HCT116 (cell line): ENCODE measurements at regions not wholly inside any gene's neighbourhood (a gene's known extent, or its start where the extent isn't known, plus 50 kb on each side); places are given as distances from the start of the nearest gene placed in this dataset.

Experiments
- ATAC-seq: fragments of 200-7000 bp; cut with Tn5 transposase; 2 replicates; pipeline ENCODE4 v1.9.1; 2020; ENCODE audit warnings: mild to moderate bottlenecking, moderate library complexity
- BruUV-seq: library from RNA; stranded (reverse); fragments of 400-500 nt; replicated peaks from 2 replicates; lab custom pipeline; 2021; lab: Mats Ljungman, UMichigan
- CTCF ChIA-PET: fragments of 300-600 bp; sonication (Branson Sonifier 250); formaldehyde crosslinking; loops from one replicate; lab custom pipeline; 2021; ENCODE audit warnings: antibody characterized with exemption; lab: Charles Lee
- POLR2A ChIA-PET: fragments of 300-600, 350-600 bp; sonication (Branson Sonifier 250); formaldehyde crosslinking; loops from one replicate; lab custom pipeline; 2021; ENCODE audit warnings: antibody characterized with exemption; lab: Charles Lee
- RAD21 ChIA-PET, 2 experiments: fragments of 300-600 bp; sonication (Branson Sonifier 250); formaldehyde crosslinking; loops; one replicate each; lab custom pipeline; 2023; ENCODE audit warnings: low total read pairs in 2 of 2; ENCODE audit not compliant: uncharacterized antibody in 2 of 2, unreplicated experiment in 2 of 2, low non-redundant PET in 1 of 2; lab: Charles Lee
- DNase-seq: peaks from one replicate; pipeline ENCODE4 v3.0.0-alpha.2; 2010; ENCODE audit warnings: low read depth, low spot score
- H2AFZ ChIP-seq: fragments of 200-600 bp; shearing (Covaris generic), sonication (generic); 2 replicates; pipeline ENCODE4 v1.6.1; 2017; ENCODE audit warnings: low read depth, mixed run types, mixed read lengths, antibody characterized with exemption, low read length; ENCODE audit not compliant: poor library complexity, severe bottlenecking
- H3K27ac ChIP-seq: 2 replicates; pipeline ENCODE4 v1.5.1; 2012; ENCODE audit warnings: low read depth, low read length
- H3K27me3 ChIP-seq: fragments of 200-600 bp; sonication (generic); 2 replicates; pipeline ENCODE4 v1.6.1; 2016; ENCODE audit warnings: mixed run types, low read length, mixed read lengths; ENCODE audit not compliant: insufficient read depth
- H3K36me3 ChIP-seq, 2 experiments: fragments of 200-500 bp in 1 of 2; fragments of 200-600 bp in 1 of 2; sonication (Bioruptor generic) in 1 of 2; sonication (generic) in 1 of 2; 2 replicates each; pipeline versions ENCODE4 v1.5.1 to v1.6.1; 2014 to 2016; ENCODE audit warnings: low read length in 2 of 2, inconsistent platforms in 1 of 2, mixed read lengths in 1 of 2, mixed run types in 1 of 2; ENCODE audit not compliant: insufficient read depth in 2 of 2, control insufficient read depth in 1 of 2
- H3K4me1 ChIP-seq, 2 experiments: fragments of 200-600 bp in 1 of 2; sonication (generic) in 1 of 2; 2 replicates each; pipeline versions ENCODE4 v1.5.1 to v1.6.1; 2012 to 2017; ENCODE audit warnings: low read length in 2 of 2, inconsistent platforms in 1 of 2, mild to moderate bottlenecking in 1 of 2, mixed read lengths in 1 of 2, mixed run types in 1 of 2, moderate library complexity in 1 of 2; ENCODE audit not compliant: insufficient read depth in 2 of 2, control insufficient read depth in 1 of 2
- H3K4me2 ChIP-seq: fragments of 200-600 bp; sonication (generic); 2 replicates; pipeline ENCODE4 v1.6.1; 2017; ENCODE audit warnings: mixed run types, low read length, mixed read lengths
- H3K4me3 ChIP-seq, 2 experiments: fragments of 200-600 bp in 1 of 2; sonication (generic) in 1 of 2; replicated peaks in 1 of 2; 2 replicates each; pipeline ENCODE4 v1.5.1; 2011 to 2016; ENCODE audit warnings: low read length in 2 of 2, control low read depth in 1 of 2, low read depth in 1 of 2, mild to moderate bottlenecking in 1 of 2, mixed read lengths in 1 of 2, mixed run types in 1 of 2
- H3K79me2 ChIP-seq: fragments of 200-600 bp; sonication (generic); 2 replicates; pipeline ENCODE4 v1.6.1; 2017; ENCODE audit warnings: mild to moderate bottlenecking, mixed run types, low read length, moderate library complexity, mixed read lengths; ENCODE audit not compliant: insufficient read depth
- H3K9ac ChIP-seq: fragments of 200-600 bp; sonication (generic); 2 replicates; pipeline ENCODE4 v1.6.1; 2016; ENCODE audit warnings: low read length, mixed read lengths
- H3K9me2 ChIP-seq: fragments of 200-600 bp; sonication (generic), shearing (Covaris generic); 2 replicates; pipeline ENCODE4 v1.6.1; 2017; ENCODE audit warnings: mixed run types, mild to moderate bottlenecking, moderate library complexity; ENCODE audit not compliant: insufficient read depth
- H3K9me3 ChIP-seq, 2 experiments: fragments of 200-500 bp in 1 of 2; fragments of 200-600 bp in 1 of 2; sonication (Bioruptor generic) in 1 of 2; sonication (generic) in 1 of 2; 2 replicates each; pipeline ENCODE4 v1.6.1; 2014 to 2017; ENCODE audit warnings: low read length in 2 of 2, mixed read lengths in 2 of 2, inconsistent platforms in 1 of 2, low read depth in 1 of 2, mild to moderate bottlenecking in 1 of 2, mixed run types in 1 of 2, moderate library complexity in 1 of 2; ENCODE audit not compliant: control insufficient read depth in 1 of 2, insufficient read depth in 1 of 2
- H4K20me1 ChIP-seq: fragments of 200-600 bp; sonication (generic), shearing (Covaris generic); 2 replicates; pipeline ENCODE4 v1.6.1; 2017; ENCODE audit warnings: mixed run types, mild to moderate bottlenecking, moderate library complexity; ENCODE audit not compliant: insufficient read depth
- CBX3 ChIP-seq: IDR thresholded peaks from 2 replicates; pipeline ENCODE4 v1.6.1; 2012; ENCODE audit warnings: low read depth
- CEBPB ChIP-seq: IDR thresholded peaks from 2 replicates; pipeline ENCODE4 v1.6.1; 2012; ENCODE audit warnings: low read depth
- EGR1 ChIP-seq: IDR thresholded peaks from 2 replicates; pipeline ENCODE4 v1.6.1; 2012; ENCODE audit warnings: low read depth
- ELF1 ChIP-seq: IDR thresholded peaks from 2 replicates; pipeline ENCODE4 v1.6.1; 2012; ENCODE audit warnings: low read depth, borderline replicate concordance
- EZH2 ChIP-seq: fragments of 200-600 bp; sonication (generic); IDR thresholded peaks from 2 replicates; pipeline ENCODE4 v1.6.1; 2017; ENCODE audit warnings: antibody characterized with exemption, mixed run types
- MAX ChIP-seq: IDR thresholded peaks from 2 replicates; pipeline ENCODE4 v1.6.1; 2012
- POLR2AphosphoS5 ChIP-seq: IDR thresholded peaks from 2 replicates; pipeline ENCODE4 v1.6.1; 2011; ENCODE audit warnings: mild to moderate bottlenecking, low read depth, low read length, moderate library complexity
- SIN3A ChIP-seq: IDR thresholded peaks from 2 replicates; pipeline ENCODE4 v1.6.1; 2012; ENCODE audit warnings: low read depth
- SP1 ChIP-seq: IDR thresholded peaks from 2 replicates; pipeline ENCODE4 v1.6.1; 2012; ENCODE audit warnings: low read depth
- ZFX ChIP-seq: fragments of 450-650 bp; IDR thresholded peaks from 2 replicates; pipeline ENCODE4 v1.6.1; 2017
- ZNF274 ChIP-seq: fragments of 200-500 bp; sonication (Bioruptor generic); IDR thresholded peaks from 2 replicates; pipeline ENCODE4 v1.6.1; 2014; ENCODE audit warnings: mild to moderate bottlenecking, low read depth, low read length, inconsistent platforms
- intact Hi-C: fragments of 100-400 bp; cut with micrococcal nuclease; formaldehyde crosslinking; loops from 2 replicates; pipeline ENCODE4 v1.10.0; 2022
- TF ChIP-seq, protein P1 (sequence below): IDR thresholded peaks from 2 replicates; pipeline ENCODE4 v1.6.1; 2011; ENCODE audit warnings: mild to moderate bottlenecking, low read length, moderate library complexity; ENCODE audit not compliant: insufficient replicate concordance; ENCODE audit errors: extremely low read depth

GRCh38 chr4:111303806-111304205 is 680.9 kb upstream of the PITX2 start (continued):
- TF ChIP-seq ZNF274 (no peak), EGR1 (no peak), MAX (no peak), CBX3 (no peak)
- TF ChIP-seq, protein P1, sequence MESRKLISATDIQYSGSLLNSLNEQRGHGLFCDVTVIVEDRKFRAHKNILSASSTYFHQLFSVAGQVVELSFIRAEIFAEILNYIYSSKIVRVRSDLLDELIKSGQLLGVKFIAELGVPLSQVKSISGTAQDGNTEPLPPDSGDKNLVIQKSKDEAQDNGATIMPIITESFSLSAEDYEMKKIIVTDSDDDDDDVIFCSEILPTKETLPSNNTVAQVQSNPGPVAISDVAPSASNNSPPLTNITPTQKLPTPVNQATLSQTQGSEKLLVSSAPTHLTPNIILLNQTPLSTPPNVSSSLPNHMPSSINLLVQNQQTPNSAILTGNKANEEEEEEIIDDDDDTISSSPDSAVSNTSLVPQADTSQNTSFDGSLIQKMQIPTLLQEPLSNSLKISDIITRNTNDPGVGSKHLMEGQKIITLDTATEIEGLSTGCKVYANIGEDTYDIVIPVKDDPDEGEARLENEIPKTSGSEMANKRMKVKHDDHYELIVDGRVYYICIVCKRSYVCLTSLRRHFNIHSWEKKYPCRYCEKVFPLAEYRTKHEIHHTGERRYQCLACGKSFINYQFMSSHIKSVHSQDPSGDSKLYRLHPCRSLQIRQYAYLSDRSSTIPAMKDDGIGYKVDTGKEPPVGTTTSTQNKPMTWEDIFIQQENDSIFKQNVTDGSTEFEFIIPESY, result no peak

DNA sequence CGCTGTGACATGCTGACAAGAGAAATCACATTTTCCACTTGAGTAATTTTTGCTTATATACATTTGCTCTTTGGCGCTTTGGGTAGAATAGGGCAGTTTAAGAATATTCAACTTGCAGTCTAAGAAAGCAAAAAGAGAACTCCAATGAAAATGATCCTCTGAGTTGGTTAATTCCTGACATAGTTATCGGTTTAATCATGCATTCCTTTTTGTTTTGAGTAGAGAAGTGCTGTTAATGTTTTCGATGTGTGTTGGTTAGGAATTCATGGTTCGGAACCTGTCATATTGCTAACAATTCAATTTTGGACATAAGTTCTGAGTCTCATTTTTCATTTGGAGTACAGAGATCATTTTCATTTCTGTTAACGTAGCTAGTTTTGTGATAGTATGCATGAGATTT is 700.6 kb upstream of the PITX2 start:
- Histone ChIP-seq H3K4me3 (no peak overlapping the region), H3K9me3 (no peaks in the 10 kb centered on the region), H3K27ac (no peak overlapping the region), H3K9ac (no peak overlapping the region), H4K20me1 (no peaks in the 10 kb centered on the region), H3K36me3 (no peaks in the 10 kb centered on the region), H3K4me1 (peaks cover 0 to 10% of the 10 kb centered on the region in 2 experiments; a peak in 1 of 4 replicates), H2AFZ (no peak overlapping the region), H3K27me3 (no peaks in the 10 kb centered on the region), H3K9me2 (no peaks in the 10 kb centered on the region), H3K4me2 (peak overlapping the region; percentile 3), H3K79me2 (no peaks in the 10 kb centered on the region)
- TF ChIP-seq, protein P1, result no peak
- TF ChIP-seq ELF1 (no peak), POLR2AphosphoS5 (no peak), EZH2 (no peak), SP1 (no peak), EGR1 (no peak), SIN3A (no peak), ZFX (no peak), CEBPB (no peak)
- ChIA-PET RAD21 (no interaction called here), CTCF (no interaction called here), POLR2A (no interaction called here)
- ATAC-seq (no peak), DNase-seq (no peak)
- intact Hi-C loops, result no loop called here
- no TSS peak for BruUV-seq
